Vagina (tissue), 2 donors: ENCODE measurements at regions not wholly inside any gene's neighbourhood (a gene's known extent, or its start where the extent isn't known, plus 50 kb on each side); places are given as distances from the start of the nearest gene placed in this dataset.

Source experiments
- POLR2AphosphoS5 ChIP-seq, 2 donors: sonication (generic); formaldehyde crosslinking; IDR thresholded peaks; one replicate each; pipeline ENCODE4 v1.9.0; 2017; ENCODE audit warnings: antibody characterized with exemption in 2 of 2, mild to moderate bottlenecking in 2 of 2, low read depth in 1 of 2; ENCODE audit not compliant: insufficient read depth in 1 of 2
- TF ChIP-seq, protein P1 (sequence below), 3 experiments: fragments of 450-650 bp in 2 of 3; fragments of 200-600 bp in 1 of 3; sonication (generic) in 1 of 3; IDR thresholded peaks; one replicate each; pipeline ENCODE4 v1.5.1; 2017 to 2019; ENCODE audit warnings: antibody characterized with exemption in 3 of 3, mild to moderate bottlenecking in 2 of 3, moderate library complexity in 2 of 3

- TF ChIP-seq POLR2AphosphoS5 (IDR thresholded peaks at IDR 0.05; ENCODE audit: insufficient read depth in 1 of 2, low read depth in 1 of 2) = no peak
- TF ChIP-seq, protein P1, sequence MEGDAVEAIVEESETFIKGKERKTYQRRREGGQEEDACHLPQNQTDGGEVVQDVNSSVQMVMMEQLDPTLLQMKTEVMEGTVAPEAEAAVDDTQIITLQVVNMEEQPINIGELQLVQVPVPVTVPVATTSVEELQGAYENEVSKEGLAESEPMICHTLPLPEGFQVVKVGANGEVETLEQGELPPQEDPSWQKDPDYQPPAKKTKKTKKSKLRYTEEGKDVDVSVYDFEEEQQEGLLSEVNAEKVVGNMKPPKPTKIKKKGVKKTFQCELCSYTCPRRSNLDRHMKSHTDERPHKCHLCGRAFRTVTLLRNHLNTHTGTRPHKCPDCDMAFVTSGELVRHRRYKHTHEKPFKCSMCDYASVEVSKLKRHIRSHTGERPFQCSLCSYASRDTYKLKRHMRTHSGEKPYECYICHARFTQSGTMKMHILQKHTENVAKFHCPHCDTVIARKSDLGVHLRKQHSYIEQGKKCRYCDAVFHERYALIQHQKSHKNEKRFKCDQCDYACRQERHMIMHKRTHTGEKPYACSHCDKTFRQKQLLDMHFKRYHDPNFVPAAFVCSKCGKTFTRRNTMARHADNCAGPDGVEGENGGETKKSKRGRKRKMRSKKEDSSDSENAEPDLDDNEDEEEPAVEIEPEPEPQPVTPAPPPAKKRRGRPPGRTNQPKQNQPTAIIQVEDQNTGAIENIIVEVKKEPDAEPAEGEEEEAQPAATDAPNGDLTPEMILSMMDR (IDR thresholded peaks at IDR 0.05) = no peak
These were observed 688.0 kb downstream of the PCDH7 start for GRCh38 chr4:31408121-31408520.
